ENCODE measurements at regions not wholly inside any gene's neighbourhood (a gene's known extent, or its start where the extent isn't known, plus 50 kb on each side); places are given as distances from the start of the nearest gene placed in this dataset.
"Not testable (repeated sequence)": the region's sequence is repeated elsewhere in the genome, so short reads cannot be mapped to it uniquely, and the experiment has no call there.

GRCh38 chr5:142221091-142221860 lies 103.5 kb downstream of the SPRY4 start:
- peak; percentile 59 to 67 (median 62) for DNase-seq

GRCh38 chr5:142219146-142219545 lies 105.7 kb downstream of the SPRY4 start:
- no peak for DNase-seq

GRCh38 chr5:142216931-142217330 lies 107.9 kb downstream of the SPRY4 start:
- no peak for DNase-seq

- no peak for DNase-seq
Observed at GRCh38 chr5:142215915-142216681, 107.5 kb downstream of the NDFIP1 start.

GRCh38 chr5:142213077-142213476 lies 104.5 kb downstream of the NDFIP1 start:
- no peak for DNase-seq

- DNase-seq = no peak
Observed at GRCh38 chr5:142211918-142212317, 103.3 kb downstream of the NDFIP1 start.

- no peak for DNase-seq
Observed at GRCh38 chr5:142210864-142211412, 102.4 kb downstream of the NDFIP1 start.

GRCh38 chr5:142210011-142210410 lies 101.4 kb downstream of the NDFIP1 start:
- DNase-seq = no peak

- DNase-seq = no peak
Observed at GRCh38 chr5:142208777-142209312, 100.3 kb downstream of the NDFIP1 start.

GRCh38 chr5:142208244-142208643 lies 99.7 kb downstream of the NDFIP1 start:
- DNase-seq = not testable (repeated sequence)

- DNase-seq = no peak
Observed at GRCh38 chr5:142206801-142207200, 98.2 kb downstream of the NDFIP1 start.

- no peak for DNase-seq
Observed at GRCh38 chr5:142204219-142204618, 95.6 kb downstream of the NDFIP1 start.
